PC-3 (cell line): ENCODE measurements at regions not wholly inside any gene's neighbourhood (a gene's known extent, or its start where the extent isn't known, plus 50 kb on each side); places are given as distances from the start of the nearest gene placed in this dataset.

Source experiments
- EZH2phosphoT487 ChIP-seq: fragments of 300-600 bp; sonication (generic); IDR thresholded peaks from 2 replicates; pipeline ENCODE4 v1.6.1; 2018; ENCODE audit warnings: mild to moderate bottlenecking, antibody characterized with exemption, low read length, borderline replicate concordance
- TF ChIP-seq, protein P1 (sequence below): fragments of 300-600 bp; sonication (generic); conservative IDR thresholded peaks from 2 replicates; pipeline ENCODE4 v1.5.1; 2017; ENCODE audit warnings: antibody characterized with exemption, low read depth, mild to moderate bottlenecking, low read length

DNA sequence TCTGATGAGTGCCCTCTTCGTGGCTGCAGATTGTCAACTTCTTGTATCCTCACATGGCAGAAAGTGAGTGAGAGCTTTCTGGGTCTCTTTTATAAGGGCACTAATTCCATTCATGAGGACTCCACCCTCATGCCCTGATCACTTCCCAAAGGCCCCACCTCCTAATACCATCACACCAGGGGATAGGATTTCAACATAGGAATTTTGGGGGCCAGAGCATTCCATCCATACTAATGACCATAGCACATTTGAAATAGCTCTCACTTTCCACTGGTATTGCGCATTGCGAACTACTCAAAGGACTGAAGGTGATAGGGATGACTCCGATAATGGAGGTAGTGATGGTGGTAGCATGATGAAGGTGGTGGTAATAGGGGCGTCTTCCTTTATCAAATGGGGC lies 324.3 kb downstream of the PRL start:
- no peak for TF ChIP-seq EZH2phosphoT487
- TF ChIP-seq, protein P1, sequence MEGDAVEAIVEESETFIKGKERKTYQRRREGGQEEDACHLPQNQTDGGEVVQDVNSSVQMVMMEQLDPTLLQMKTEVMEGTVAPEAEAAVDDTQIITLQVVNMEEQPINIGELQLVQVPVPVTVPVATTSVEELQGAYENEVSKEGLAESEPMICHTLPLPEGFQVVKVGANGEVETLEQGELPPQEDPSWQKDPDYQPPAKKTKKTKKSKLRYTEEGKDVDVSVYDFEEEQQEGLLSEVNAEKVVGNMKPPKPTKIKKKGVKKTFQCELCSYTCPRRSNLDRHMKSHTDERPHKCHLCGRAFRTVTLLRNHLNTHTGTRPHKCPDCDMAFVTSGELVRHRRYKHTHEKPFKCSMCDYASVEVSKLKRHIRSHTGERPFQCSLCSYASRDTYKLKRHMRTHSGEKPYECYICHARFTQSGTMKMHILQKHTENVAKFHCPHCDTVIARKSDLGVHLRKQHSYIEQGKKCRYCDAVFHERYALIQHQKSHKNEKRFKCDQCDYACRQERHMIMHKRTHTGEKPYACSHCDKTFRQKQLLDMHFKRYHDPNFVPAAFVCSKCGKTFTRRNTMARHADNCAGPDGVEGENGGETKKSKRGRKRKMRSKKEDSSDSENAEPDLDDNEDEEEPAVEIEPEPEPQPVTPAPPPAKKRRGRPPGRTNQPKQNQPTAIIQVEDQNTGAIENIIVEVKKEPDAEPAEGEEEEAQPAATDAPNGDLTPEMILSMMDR = no peak
